SK-N-MC (cell line): ENCODE measurements at regions not wholly inside any gene's neighbourhood (a gene's known extent, or its start where the extent isn't known, plus 50 kb on each side); places are given as distances from the start of the nearest gene placed in this dataset.

ENCODE experiments used
- EZH2 ChIP-seq: fragments of 200-600 bp; sonication (generic); IDR thresholded peaks from one replicate; pipeline ENCODE4 v1.6.1; 2017; ENCODE audit warnings: antibody characterized with exemption
- FOXP2 ChIP-seq: optimal IDR thresholded peaks from 2 replicates; pipeline ENCODE3; 2011; ENCODE audit warnings: mild to moderate bottlenecking, moderate library complexity; ENCODE audit not compliant: insufficient read depth; ENCODE audit errors: extremely low read length, control extremely low read depth
- POLR2AphosphoS5 ChIP-seq: IDR thresholded peaks from 2 replicates; pipeline ENCODE4 v1.6.1; 2012; ENCODE audit warnings: mild to moderate bottlenecking, low read depth, low read length, borderline replicate concordance

- TF ChIP-seq FOXP2 (no peak), EZH2 (no peak), POLR2AphosphoS5 (no peak)
These were observed 366.9 kb downstream of the FAM72C start for GRCh38 chr1:143604887-143605286.
